Caco-2 (cell line): ENCODE measurements at regions not wholly inside any gene's neighbourhood (a gene's known extent, or its start where the extent isn't known, plus 50 kb on each side); places are given as distances from the start of the nearest gene placed in this dataset.

Experiments used
- BruUV-seq: library from RNA; stranded (reverse); fragments of 400-500 nt; replicated peaks from 2 replicates; lab custom pipeline; 2021; lab: Mats Ljungman, UMichigan
- CTCF ChIA-PET: fragments of 300-600 bp; sonication (Branson Sonifier 250); formaldehyde crosslinking; loops from one replicate; lab custom pipeline; 2022; ENCODE audit warnings: antibody characterized with exemption; lab: Charles Lee
- POLR2A ChIA-PET: fragments of 300-600 bp; sonication (Branson Sonifier 250); formaldehyde crosslinking; loops from one replicate; lab custom pipeline; 2022; ENCODE audit warnings: antibody characterized with exemption; lab: Charles Lee
- DNase-seq, 2 experiments: peaks; one replicate each; pipeline versions ENCODE4 v3.0.0 to v3.0.0-alpha.2; 2020 to 2022
- H3K27me3 ChIP-seq: replicated peaks from 2 replicates; pipeline ENCODE4 v1.6.0; 2011; ENCODE audit warnings: low read length; ENCODE audit not compliant: control insufficient read depth, insufficient read depth
- H3K36me3 ChIP-seq: 2 replicates; pipeline ENCODE4 v1.5.1; 2011; ENCODE audit warnings: low read length; ENCODE audit not compliant: control insufficient read depth, insufficient read depth
- H3K4me1 ChIP-seq: fragments of 250-450 bp; sonication (Bioruptor Pico); 2 replicates; pipeline ENCODE4 v1.5.1; 2020; ENCODE audit warnings: mild to moderate bottlenecking
- H3K4me3 ChIP-seq: 2 replicates; pipeline ENCODE4 v1.5.1; 2011; ENCODE audit warnings: low read depth, mild to moderate bottlenecking, control low read depth, low read length
- H3K9me3 ChIP-seq: fragments of 250-450 bp; sonication (Bioruptor Pico); 2 replicates; pipeline ENCODE4 v1.5.1; 2020; ENCODE audit warnings: mild to moderate bottlenecking, moderate library complexity
- H3K27ac Mint-ChIP-seq: one replicate; pipeline ENCODE4 v1.8.0; 2022; ENCODE audit warnings: mixed read lengths; ENCODE audit not compliant: unreplicated experiment
- H3K27me3 Mint-ChIP-seq: one replicate; pipeline ENCODE4 v1.8.0; 2022; ENCODE audit warnings: mixed read lengths; ENCODE audit not compliant: insufficient read depth, unreplicated experiment
- H3K36me3 Mint-ChIP-seq: one replicate; pipeline ENCODE4 v1.8.0; 2022; ENCODE audit warnings: mild to moderate bottlenecking, mixed read lengths; ENCODE audit not compliant: insufficient read depth, unreplicated experiment
- H3K4me1 Mint-ChIP-seq: one replicate; pipeline ENCODE4 v1.8.0; 2022; ENCODE audit warnings: low read depth, mixed read lengths; ENCODE audit not compliant: unreplicated experiment
- H3K4me3 Mint-ChIP-seq: one replicate; pipeline ENCODE4 v1.8.0; 2022; ENCODE audit warnings: mild to moderate bottlenecking, moderate library complexity, mixed read lengths; ENCODE audit not compliant: unreplicated experiment
- H3K9me3 Mint-ChIP-seq: one replicate; pipeline ENCODE4 v1.8.0; 2022; ENCODE audit warnings: mixed read lengths; ENCODE audit not compliant: unreplicated experiment
- intact Hi-C: fragments of 100-400 bp; cut with micrococcal nuclease; formaldehyde crosslinking; loops from one replicate; pipeline ENCODE4 v1.10.0; 2022; ENCODE audit not compliant: unreplicated experiment
- TF ChIP-seq, protein P1 (sequence below), 2 experiments: fragments of 200-600 bp in 1 of 2; IDR thresholded peaks; 1 replicate in 1 of 2; 2 replicates in 1 of 2; pipeline versions ENCODE4 v1.5.1 to v1.8.0; 2011 to 2022; ENCODE audit warnings: antibody characterized with exemption in 1 of 2, control low read depth in 1 of 2, inconsistent platforms in 1 of 2, low read depth in 1 of 2, low read length in 1 of 2, mild to moderate bottlenecking in 1 of 2, moderate library complexity in 1 of 2; ENCODE audit not compliant: insufficient read depth in 1 of 2, severe bottlenecking in 1 of 2, unreplicated experiment in 1 of 2

GRCh38 chr3:89966877-89967665 is 859.6 kb downstream of the EPHA3 start:
- CTCF ChIA-PET, result no interaction called here

GRCh38 chr3:89971329-89971728 is 863.9 kb downstream of the EPHA3 start:
- ChIA-PET CTCF (no interaction called here), POLR2A (no interaction called here)
- H3K9me3 ChIP-seq, result 0 out of 2 replicates have a peak, but pooled peaks cover 3% of the 10 kb centered on the region
- Mint-ChIP-seq H3K27me3 (no peaks in the 10 kb centered on the region), H3K9me3 (peaks cover 14% of the 10 kb centered on the region), H3K36me3 (no peaks in the 10 kb centered on the region), H3K4me3 (no peak overlapping the region), H3K4me1 (no peaks in the 10 kb centered on the region), H3K27ac (no peak overlapping the region)
- TF ChIP-seq, protein P1, sequence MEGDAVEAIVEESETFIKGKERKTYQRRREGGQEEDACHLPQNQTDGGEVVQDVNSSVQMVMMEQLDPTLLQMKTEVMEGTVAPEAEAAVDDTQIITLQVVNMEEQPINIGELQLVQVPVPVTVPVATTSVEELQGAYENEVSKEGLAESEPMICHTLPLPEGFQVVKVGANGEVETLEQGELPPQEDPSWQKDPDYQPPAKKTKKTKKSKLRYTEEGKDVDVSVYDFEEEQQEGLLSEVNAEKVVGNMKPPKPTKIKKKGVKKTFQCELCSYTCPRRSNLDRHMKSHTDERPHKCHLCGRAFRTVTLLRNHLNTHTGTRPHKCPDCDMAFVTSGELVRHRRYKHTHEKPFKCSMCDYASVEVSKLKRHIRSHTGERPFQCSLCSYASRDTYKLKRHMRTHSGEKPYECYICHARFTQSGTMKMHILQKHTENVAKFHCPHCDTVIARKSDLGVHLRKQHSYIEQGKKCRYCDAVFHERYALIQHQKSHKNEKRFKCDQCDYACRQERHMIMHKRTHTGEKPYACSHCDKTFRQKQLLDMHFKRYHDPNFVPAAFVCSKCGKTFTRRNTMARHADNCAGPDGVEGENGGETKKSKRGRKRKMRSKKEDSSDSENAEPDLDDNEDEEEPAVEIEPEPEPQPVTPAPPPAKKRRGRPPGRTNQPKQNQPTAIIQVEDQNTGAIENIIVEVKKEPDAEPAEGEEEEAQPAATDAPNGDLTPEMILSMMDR (IDR thresholded peaks at IDR 0.05; ENCODE audit: insufficient read depth in 1 of 2, low read depth in 1 of 2, low read length in 1 of 2, severe bottlenecking in 1 of 2, unreplicated experiment in 1 of 2), result no peak
- H3K4me1 ChIP-seq, result no peaks in the 10 kb centered on the region
- DNase-seq, result no peak
- no peak overlapping the region for H3K4me3 ChIP-seq
- no peaks in the 10 kb centered on the region for H3K27me3 ChIP-seq
- no TSS peak for BruUV-seq
- intact Hi-C loops, result loop anchor here (10.0 kb wide), 2 partner anchors 57 to 123 kb away; no protein-coding TSS in a partner anchor
- H3K36me3 ChIP-seq, result no peaks in the 10 kb centered on the region

More at GRCh38 chr3:89966877-89967665, 859.6 kb downstream of the EPHA3 start:
- intact Hi-C loops, result no loop called here
- Mint-ChIP-seq H3K4me3 (no peak overlapping the region), H3K9me3 (peaks cover 25% of the 10 kb centered on the region), H3K27ac (no peak overlapping the region), H3K36me3 (no peaks in the 10 kb centered on the region), H3K27me3 (no peaks in the 10 kb centered on the region), H3K4me1 (no peaks in the 10 kb centered on the region)
- Histone ChIP-seq H3K27me3 (no peaks in the 10 kb centered on the region), H3K9me3 (0 out of 2 replicates have a peak, but pooled peaks cover 3% of the 10 kb centered on the region), H3K36me3 (no peaks in the 10 kb centered on the region), H3K4me3 (no peak overlapping the region), H3K4me1 (no peaks in the 10 kb centered on the region)
- TF ChIP-seq, protein P1 (IDR thresholded peaks at IDR 0.05; ENCODE audit: insufficient read depth in 1 of 2, low read depth in 1 of 2, low read length in 1 of 2, severe bottlenecking in 1 of 2, unreplicated experiment in 1 of 2), result no peak
- POLR2A ChIA-PET, result no interaction called here
- DNase-seq, result no peak
- no TSS peak for BruUV-seq

- no peaks in the 10 kb centered on the region for H3K4me1 ChIP-seq
- Mint-ChIP-seq H3K4me1 (no peaks in the 10 kb centered on the region), H3K36me3 (no peaks in the 10 kb centered on the region), H3K27ac (no peak overlapping the region), H3K27me3 (no peaks in the 10 kb centered on the region), H3K4me3 (no peak overlapping the region), H3K9me3 (peaks cover 4% of the 10 kb centered on the region)
- POLR2A ChIA-PET, result no interaction called here
- intact Hi-C loops, result loop anchor here (10.0 kb wide), 2 partner anchors 58 to 122 kb away; no protein-coding TSS in a partner anchor
- DNase-seq, result no peak
- H3K9me3 ChIP-seq, result 0 out of 2 replicates have a peak, but pooled peaks cover 3% of the 10 kb centered on the region
- no TSS peak for BruUV-seq
- H3K27me3 ChIP-seq, result no peaks in the 10 kb centered on the region
- TF ChIP-seq, protein P1 (IDR thresholded peaks at IDR 0.05; ENCODE audit: insufficient read depth in 1 of 2, low read depth in 1 of 2, low read length in 1 of 2, severe bottlenecking in 1 of 2, unreplicated experiment in 1 of 2), result no peak
- CTCF ChIA-PET, result no interaction called here
- H3K36me3 ChIP-seq, result no peaks in the 10 kb centered on the region
- no peak overlapping the region for H3K4me3 ChIP-seq
These were observed 865.7 kb downstream of the EPHA3 start for GRCh38 chr3:89973156-89973555.
